ENCODE measurements at regions not wholly inside any gene's neighbourhood (a gene's known extent, or its start where the extent isn't known, plus 50 kb on each side); places are given as distances from the start of the nearest gene placed in this dataset.
"Not testable (repeated sequence)": the region's sequence is repeated elsewhere in the genome, so short reads cannot be mapped to it uniquely, and the experiment has no call there.

DNA sequence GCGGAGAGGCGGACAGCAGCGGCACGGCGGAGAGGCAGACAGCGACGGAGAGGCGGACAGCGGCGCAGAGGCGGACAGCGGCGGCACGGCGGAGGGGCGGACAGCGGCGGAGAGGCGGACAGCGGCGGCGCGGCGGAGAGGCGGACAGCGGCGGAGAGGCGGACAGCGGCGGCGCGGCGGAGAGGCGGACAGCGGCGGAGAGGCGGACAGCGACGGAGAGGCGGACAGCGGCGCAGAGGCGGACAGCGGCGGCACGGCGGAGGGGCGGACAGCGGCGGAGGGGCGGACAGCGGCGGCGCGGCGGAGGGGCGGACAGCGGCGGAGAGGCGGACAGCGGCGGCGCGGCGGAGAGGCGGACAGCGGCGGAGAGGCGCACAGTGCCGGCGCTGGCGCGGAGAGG lies 393.6 kb downstream of the GOLGA6L6 start:
- DNase-seq (ENCODE audit: low read depth); H3K4me3 ChIP-seq (ENCODE audit: low read depth, low read length); CTCF ChIA-PET; POLR2A ChIA-PET; H3K27me3 ChIP-seq (ENCODE audit: control insufficient read depth, insufficient read depth, low read length); H3K36me3 ChIP-seq (ENCODE audit: control insufficient read depth, insufficient read depth, low read length): not testable (repeated sequence)

- CTCF ChIA-PET; H3K27me3 ChIP-seq (ENCODE audit: control insufficient read depth, insufficient read depth, low read length); H3K36me3 ChIP-seq (ENCODE audit: control insufficient read depth, insufficient read depth, low read length); H3K4me3 ChIP-seq (ENCODE audit: low read depth, low read length); POLR2A ChIA-PET; DNase-seq (ENCODE audit: low read depth): not testable (repeated sequence)
These were observed 397.1 kb downstream of the GOLGA6L6 start for GRCh38 chr15:20144333-20145036.

GRCh38 chr15:20142906-20143305 lies 398.7 kb downstream of the GOLGA6L6 start:
- H3K27me3 ChIP-seq (ENCODE audit: control insufficient read depth, insufficient read depth, low read length); DNase-seq (ENCODE audit: low read depth); H3K4me3 ChIP-seq (ENCODE audit: low read depth, low read length); H3K36me3 ChIP-seq (ENCODE audit: control insufficient read depth, insufficient read depth, low read length); CTCF ChIA-PET; POLR2A ChIA-PET: not testable (repeated sequence)

DNA sequence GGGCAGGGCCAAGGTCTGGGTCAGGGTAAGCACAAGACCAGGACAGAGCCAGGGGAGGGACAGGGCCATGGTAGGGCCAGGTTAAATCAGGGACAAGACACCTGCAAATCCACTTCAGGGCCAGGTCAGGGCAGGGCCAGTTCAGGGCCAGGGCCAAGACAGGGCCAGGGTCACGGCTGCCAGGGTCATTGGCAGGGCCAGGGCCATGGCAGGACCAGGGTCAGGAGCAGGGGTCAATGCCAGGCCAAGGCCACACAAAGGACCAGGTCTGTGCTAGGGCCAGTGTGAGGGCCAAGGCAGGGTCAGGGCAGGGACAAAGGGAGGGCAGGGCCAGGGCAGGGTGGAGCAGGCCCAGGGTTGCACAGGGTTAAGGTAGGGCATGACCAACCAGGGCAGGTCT lies 399.2 kb downstream of the GOLGA6L6 start:
- POLR2A ChIA-PET; DNase-seq (ENCODE audit: low read depth): not testable (repeated sequence)

DNA sequence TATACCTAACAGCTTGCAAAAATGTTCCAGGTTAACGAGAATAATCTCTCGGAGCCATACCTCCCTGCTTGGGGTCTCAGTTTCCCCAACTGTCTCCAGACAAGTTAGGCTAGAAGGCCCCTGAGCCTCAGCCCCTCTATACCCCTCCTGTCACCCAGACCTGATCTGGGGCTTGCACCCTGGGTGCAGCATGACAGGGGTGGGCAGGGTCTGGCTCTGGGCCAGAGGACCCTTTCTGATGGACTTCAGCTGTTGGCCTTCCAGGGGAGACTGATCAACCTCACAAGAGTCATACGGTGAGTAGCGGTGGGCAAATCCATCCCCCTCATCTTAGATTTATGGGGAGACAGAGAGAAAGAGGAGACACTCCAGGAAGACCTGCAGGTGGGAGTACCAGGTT lies 416.9 kb downstream of the GOLGA6L6 start:
- POLR2A ChIA-PET; H3K36me3 ChIP-seq (ENCODE audit: control insufficient read depth, insufficient read depth, low read length); H3K4me3 ChIP-seq (ENCODE audit: low read depth, low read length); DNase-seq (ENCODE audit: low read depth); H3K27me3 ChIP-seq (ENCODE audit: control insufficient read depth, insufficient read depth, low read length); CTCF ChIA-PET: not testable (repeated sequence)

More for the DNA sequence above, 399.2 kb downstream of the GOLGA6L6 start:
- H3K4me3 ChIP-seq (ENCODE audit: low read depth, low read length); H3K27me3 ChIP-seq (ENCODE audit: control insufficient read depth, insufficient read depth, low read length); CTCF ChIA-PET; H3K36me3 ChIP-seq (ENCODE audit: control insufficient read depth, insufficient read depth, low read length): not testable (repeated sequence)

DNA sequence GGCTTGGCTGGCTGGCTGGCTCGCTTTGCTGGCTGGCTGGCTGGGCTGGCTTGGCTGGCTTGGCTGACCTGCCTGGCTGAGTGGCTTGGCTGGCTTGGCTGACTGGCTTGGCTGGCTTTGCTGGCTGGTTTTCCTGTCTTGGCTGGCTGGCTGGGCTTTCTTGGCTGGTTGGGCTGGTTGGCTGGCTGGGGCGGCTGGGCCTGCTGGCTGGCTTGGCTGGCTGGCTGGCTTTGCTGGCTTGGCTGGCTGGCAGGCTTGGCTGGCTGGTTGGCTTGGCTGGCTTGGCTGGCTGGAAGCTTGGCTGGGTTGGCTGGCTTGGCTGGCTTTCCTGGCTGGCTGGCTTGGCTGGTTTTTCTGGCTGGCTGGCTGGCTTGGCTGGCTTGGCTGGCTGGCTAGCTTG lies 435.6 kb downstream of the GOLGA6L6 start:
- CTCF ChIA-PET: no interaction called here
- TF ChIP-seq, protein P1, sequence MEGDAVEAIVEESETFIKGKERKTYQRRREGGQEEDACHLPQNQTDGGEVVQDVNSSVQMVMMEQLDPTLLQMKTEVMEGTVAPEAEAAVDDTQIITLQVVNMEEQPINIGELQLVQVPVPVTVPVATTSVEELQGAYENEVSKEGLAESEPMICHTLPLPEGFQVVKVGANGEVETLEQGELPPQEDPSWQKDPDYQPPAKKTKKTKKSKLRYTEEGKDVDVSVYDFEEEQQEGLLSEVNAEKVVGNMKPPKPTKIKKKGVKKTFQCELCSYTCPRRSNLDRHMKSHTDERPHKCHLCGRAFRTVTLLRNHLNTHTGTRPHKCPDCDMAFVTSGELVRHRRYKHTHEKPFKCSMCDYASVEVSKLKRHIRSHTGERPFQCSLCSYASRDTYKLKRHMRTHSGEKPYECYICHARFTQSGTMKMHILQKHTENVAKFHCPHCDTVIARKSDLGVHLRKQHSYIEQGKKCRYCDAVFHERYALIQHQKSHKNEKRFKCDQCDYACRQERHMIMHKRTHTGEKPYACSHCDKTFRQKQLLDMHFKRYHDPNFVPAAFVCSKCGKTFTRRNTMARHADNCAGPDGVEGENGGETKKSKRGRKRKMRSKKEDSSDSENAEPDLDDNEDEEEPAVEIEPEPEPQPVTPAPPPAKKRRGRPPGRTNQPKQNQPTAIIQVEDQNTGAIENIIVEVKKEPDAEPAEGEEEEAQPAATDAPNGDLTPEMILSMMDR (IDR thresholded peaks at IDR 0.05; ENCODE audit: insufficient read depth, low read depth, low read length): no peak

DNA sequence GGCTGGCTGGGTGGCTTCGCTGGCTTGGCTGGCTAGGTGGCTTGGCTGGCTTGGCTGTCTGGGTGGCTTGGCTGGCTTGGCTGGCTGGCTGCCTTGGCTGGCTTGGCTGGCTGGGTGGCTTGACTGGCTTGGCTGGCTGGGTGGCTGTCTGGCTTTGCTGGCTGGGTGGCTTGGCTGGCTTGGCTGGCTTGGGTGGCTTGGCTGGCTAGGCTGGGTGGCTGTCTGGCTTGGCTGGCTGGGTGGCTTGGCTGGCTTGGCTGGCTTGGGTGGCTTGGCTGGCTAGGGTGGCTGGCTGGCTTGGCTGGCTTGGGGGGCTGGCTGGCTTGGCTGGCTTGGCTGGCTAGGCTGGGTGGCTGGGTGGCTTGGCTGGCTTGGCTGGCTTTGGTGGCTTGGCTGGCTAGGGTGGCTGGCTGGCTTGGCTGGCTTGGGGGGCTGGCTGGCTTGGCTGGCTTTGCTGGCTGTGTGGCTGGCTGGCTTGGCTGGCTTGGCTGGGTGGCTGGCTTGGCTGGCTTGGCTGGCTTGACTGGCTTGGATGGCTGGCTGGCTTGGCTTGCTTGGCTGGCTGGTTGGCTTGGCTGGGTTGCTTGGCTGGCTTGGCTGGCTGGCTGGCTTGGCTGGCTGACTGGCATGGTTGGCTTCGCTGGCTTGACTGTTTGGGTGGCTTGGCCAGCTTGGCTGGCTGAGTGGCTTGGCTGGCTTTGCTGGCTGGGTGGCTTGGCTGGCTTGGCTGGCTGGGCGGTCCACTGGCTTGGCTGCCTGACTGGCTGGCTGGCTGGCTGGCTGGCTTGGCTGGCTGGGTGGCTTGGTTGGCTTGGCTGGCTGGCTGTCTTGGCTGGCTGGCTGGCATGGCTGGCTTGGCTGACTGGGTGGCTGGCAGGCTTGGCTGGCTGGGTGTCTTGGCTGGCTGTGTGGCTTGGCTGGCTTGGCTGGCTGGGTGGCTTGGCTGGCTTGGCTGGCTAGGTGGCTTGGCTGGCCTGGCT lies 436.3 kb downstream of the GOLGA6L6 start:
- CTCF ChIA-PET; DNase-seq (ENCODE audit: low read depth); H3K4me3 ChIP-seq (ENCODE audit: low read depth, low read length); H3K27me3 ChIP-seq (ENCODE audit: control insufficient read depth, insufficient read depth, low read length); H3K36me3 ChIP-seq (ENCODE audit: control insufficient read depth, insufficient read depth, low read length); POLR2A ChIA-PET: not testable (repeated sequence)

More for the DNA sequence above, 435.6 kb downstream of the GOLGA6L6 start:
- H3K36me3 ChIP-seq (ENCODE audit: control insufficient read depth, insufficient read depth, low read length): no peaks in the 10 kb centered on the region
- POLR2A ChIA-PET: no interaction called here
- H3K27me3 ChIP-seq (ENCODE audit: control insufficient read depth, insufficient read depth, low read length): no peaks in the 10 kb centered on the region
- no peak overlapping the region for H3K4me3 ChIP-seq (ENCODE audit: low read depth, low read length)
- DNase-seq (ENCODE audit: low read depth): no peak

DNA sequence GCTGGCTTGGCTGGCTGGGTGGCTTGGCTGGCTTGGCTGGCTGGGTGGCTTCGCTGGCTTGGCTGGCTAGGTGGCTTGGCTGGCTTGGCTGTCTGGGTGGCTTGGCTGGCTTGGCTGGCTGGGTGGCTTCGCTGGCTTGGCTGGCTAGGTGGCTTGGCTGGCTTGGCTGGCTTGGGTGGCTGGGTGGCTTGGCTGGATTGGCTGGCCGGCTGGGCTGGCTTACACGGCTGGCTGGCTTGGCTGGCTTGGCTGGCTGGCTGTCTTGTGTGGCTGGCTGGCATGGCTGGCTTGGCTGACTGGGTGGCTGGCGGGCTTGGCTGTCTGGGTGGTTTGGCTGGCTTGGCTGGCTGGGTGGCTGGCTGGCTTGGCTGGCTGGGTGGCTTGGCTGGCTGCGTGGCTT lies 437.0 kb downstream of the GOLGA6L6 start:
- DNase-seq (ENCODE audit: low read depth); POLR2A ChIA-PET; H3K4me3 ChIP-seq (ENCODE audit: low read depth, low read length); H3K27me3 ChIP-seq (ENCODE audit: control insufficient read depth, insufficient read depth, low read length); CTCF ChIA-PET; H3K36me3 ChIP-seq (ENCODE audit: control insufficient read depth, insufficient read depth, low read length): not testable (repeated sequence)

DNA sequence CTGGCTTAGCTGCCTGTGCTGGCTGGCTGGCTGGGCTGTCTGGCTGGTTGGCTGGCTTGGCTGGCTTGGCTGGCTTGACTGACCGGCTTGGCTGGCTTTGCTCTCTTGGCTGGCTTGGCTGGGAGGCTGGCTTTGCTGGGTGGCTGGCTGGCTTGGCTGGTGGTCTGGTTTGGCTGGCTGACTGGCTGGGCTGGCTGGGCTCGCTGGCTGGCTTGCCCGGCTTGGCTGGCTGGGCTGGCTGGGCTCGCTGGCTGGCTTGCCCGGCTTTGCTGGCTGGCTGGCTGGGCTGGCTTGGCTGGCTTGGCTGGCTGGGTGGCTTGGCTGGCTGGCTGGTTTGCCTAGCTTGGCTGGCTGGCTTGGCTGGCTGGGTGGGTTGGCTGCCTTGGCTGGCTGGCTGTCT lies 438.7 kb downstream of the GOLGA6L6 start:
- H3K36me3 ChIP-seq (ENCODE audit: control insufficient read depth, insufficient read depth, low read length); POLR2A ChIA-PET: not testable (repeated sequence)
- CTCF ChIA-PET: interaction anchor here (0.6 kb wide), 1 partner anchor 121 kb away, joined by 3 read pairs; no protein-coding TSS in a partner anchor

DNA sequence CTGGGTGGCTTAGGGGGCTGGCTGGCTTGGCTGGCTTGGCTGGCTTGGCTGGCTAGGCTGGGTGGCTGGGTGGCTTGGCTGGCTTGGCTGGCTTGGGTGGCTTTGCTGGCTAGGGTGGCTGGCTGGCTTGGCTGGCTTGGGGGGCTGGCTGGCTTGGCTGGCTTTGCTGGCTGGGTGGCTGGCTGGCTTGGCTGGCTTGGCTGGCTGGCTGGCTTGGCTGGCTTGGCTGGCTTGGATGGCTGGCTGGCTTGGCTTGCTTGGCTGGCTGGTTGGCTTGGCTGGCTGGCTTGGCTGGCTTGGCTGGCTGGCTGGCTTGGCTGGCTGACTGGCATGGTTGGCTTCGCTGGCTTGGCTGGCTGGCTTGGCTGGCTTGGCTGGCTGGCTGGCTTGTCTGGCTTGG lies 439.4 kb downstream of the GOLGA6L6 start:
- H3K4me3 ChIP-seq (ENCODE audit: low read depth, low read length); DNase-seq (ENCODE audit: low read depth); H3K27me3 ChIP-seq (ENCODE audit: control insufficient read depth, insufficient read depth, low read length); POLR2A ChIA-PET; H3K36me3 ChIP-seq (ENCODE audit: control insufficient read depth, insufficient read depth, low read length): not testable (repeated sequence)
- CTCF ChIA-PET: interaction anchor here (0.6 kb wide), 1 partner anchor 122 kb away, joined by 3 read pairs; no protein-coding TSS in a partner anchor

More for the DNA sequence above, 438.7 kb downstream of the GOLGA6L6 start:
- not testable (repeated sequence) for H3K27me3 ChIP-seq (ENCODE audit: control insufficient read depth, insufficient read depth, low read length); H3K4me3 ChIP-seq (ENCODE audit: low read depth, low read length); DNase-seq (ENCODE audit: low read depth)

GRCh38 chr15:20101281-20101680 lies 440.3 kb downstream of the GOLGA6L6 start:
- POLR2A ChIA-PET; CTCF ChIA-PET; H3K27me3 ChIP-seq (ENCODE audit: control insufficient read depth, insufficient read depth, low read length): not testable (repeated sequence)

More at GRCh38 chr15:20101281-20101680, 440.3 kb downstream of the GOLGA6L6 start:
- not testable (repeated sequence) for H3K4me3 ChIP-seq (ENCODE audit: low read depth, low read length); H3K36me3 ChIP-seq (ENCODE audit: control insufficient read depth, insufficient read depth, low read length); DNase-seq (ENCODE audit: low read depth)

Measured in BJ (cell line).